Neural cell (in vitro differentiated cells): ENCODE measurements at regions not wholly inside any gene's neighbourhood (a gene's known extent, or its start where the extent isn't known, plus 50 kb on each side); places are given as distances from the start of the nearest gene placed in this dataset.

ENCODE experiments used
- EZH2 ChIP-seq: fragments of 200-600, 300-800 bp; shearing (Covaris generic), sonication (generic); IDR thresholded peaks from 2 replicates; pipeline ENCODE4 v1.6.1; 2014; ENCODE audit warnings: antibody characterized with exemption, low read length, borderline replicate concordance, mild to moderate bottlenecking; ENCODE audit not compliant: insufficient read depth, poor library complexity, severe bottlenecking
- MXI1 ChIP-seq: fragments of 450-650 bp; conservative IDR thresholded peaks from 2 replicates; pipeline ENCODE4 v1.6.1; 2014; ENCODE audit warnings: antibody characterized with exemption, mild to moderate bottlenecking; ENCODE audit not compliant: poor library complexity, severe bottlenecking
- POLR2AphosphoS5 ChIP-seq: IDR thresholded peaks from 2 replicates; pipeline ENCODE4 v1.6.1; 2012
- SMC3 ChIP-seq: fragments of 450-650 bp; conservative IDR thresholded peaks from 2 replicates; pipeline ENCODE4 v1.6.1; 2014; ENCODE audit warnings: antibody characterized with exemption, mild to moderate bottlenecking, moderate library complexity; ENCODE audit not compliant: poor library complexity
- TF ChIP-seq, protein P1 (sequence below): fragments of 450-650 bp; IDR thresholded peaks from 2 replicates; pipeline ENCODE4 v1.5.1; 2014; ENCODE audit warnings: antibody characterized with exemption, mild to moderate bottlenecking, moderate library complexity; ENCODE audit not compliant: poor library complexity, severe bottlenecking

DNA sequence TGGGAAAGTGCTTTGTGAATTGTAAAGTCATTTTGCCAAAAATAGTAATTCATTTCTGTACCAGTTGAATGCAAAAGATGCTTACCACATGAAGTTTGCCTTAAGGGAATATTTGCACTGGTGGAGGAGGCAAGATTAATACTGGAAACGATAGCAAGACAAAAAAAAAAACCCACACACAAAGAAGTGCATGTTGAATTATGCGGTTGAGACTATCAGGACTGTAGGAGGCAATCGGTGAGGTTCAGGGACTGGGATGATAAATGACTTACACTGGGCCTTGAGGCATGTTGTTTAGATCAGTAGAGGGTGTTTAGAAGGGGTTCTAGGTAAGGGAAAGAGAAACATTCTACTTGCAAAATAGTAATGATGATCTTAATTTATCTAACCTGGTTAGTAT lies 142.2 kb upstream of the HMGA2 start:
- TF ChIP-seq EZH2 = no peak
- TF ChIP-seq, protein P1, sequence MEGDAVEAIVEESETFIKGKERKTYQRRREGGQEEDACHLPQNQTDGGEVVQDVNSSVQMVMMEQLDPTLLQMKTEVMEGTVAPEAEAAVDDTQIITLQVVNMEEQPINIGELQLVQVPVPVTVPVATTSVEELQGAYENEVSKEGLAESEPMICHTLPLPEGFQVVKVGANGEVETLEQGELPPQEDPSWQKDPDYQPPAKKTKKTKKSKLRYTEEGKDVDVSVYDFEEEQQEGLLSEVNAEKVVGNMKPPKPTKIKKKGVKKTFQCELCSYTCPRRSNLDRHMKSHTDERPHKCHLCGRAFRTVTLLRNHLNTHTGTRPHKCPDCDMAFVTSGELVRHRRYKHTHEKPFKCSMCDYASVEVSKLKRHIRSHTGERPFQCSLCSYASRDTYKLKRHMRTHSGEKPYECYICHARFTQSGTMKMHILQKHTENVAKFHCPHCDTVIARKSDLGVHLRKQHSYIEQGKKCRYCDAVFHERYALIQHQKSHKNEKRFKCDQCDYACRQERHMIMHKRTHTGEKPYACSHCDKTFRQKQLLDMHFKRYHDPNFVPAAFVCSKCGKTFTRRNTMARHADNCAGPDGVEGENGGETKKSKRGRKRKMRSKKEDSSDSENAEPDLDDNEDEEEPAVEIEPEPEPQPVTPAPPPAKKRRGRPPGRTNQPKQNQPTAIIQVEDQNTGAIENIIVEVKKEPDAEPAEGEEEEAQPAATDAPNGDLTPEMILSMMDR = no peak
- TF ChIP-seq POLR2AphosphoS5 = no peak
- no peak for TF ChIP-seq MXI1
- no peak for TF ChIP-seq SMC3
